ENCODE measurements at regions not wholly inside any gene's neighbourhood (a gene's known extent, or its start where the extent isn't known, plus 50 kb on each side); places are given as distances from the start of the nearest gene placed in this dataset.

DNA sequence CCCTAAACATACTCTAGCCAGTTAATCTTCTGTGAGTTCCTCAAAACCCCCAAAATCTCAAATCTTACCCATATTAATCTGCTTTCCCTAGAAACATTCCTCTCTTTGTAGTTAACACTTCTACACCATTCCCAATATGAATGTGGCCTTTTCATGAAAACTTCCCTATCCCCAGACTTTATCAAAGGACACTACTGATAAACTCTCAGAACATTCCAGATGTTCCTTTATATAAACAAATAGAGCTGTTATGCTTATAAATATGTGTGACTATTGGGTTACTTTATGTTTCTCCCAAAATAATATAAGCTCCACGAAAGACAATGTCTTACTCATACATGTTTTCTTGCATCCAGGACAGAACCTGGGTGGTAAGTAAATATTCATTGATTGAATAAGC, 205.4 kb upstream of the NFIA start:
- WGBS (ENCODE audit: extremely low coverage, insufficient read length, low lambda C conversion rate): no CpG with 5 or more reads among the region's 1 CpG
- H4K91ac ChIP-seq (ENCODE audit: insufficient read length, low read depth, low read length): no peak overlapping the region
- Mint-ChIP-seq H3K36me3 (ENCODE audit: insufficient read depth in 1 of 3, low read depth in 3 of 3) (no peaks in the 10 kb centered on the region; a peak in 1 of 7 replicates), H3K9me3 (no peaks in the 10 kb centered on the region), H3K4me3 (no peak overlapping the region), H3K4me1 (peaks cover 0 to 6% of the 10 kb centered on the region in 2 experiments; a peak in 1 of 4 replicates), H3K27me3 (ENCODE audit: low read depth) (no peaks in the 10 kb centered on the region), H3K27ac (no peak overlapping the region)
- H3K23ac ChIP-seq (ENCODE audit: insufficient read length, low read depth, low read length): no peak overlapping the region
- H3K56ac ChIP-seq (ENCODE audit: insufficient read length, low read depth, low read length): no peak overlapping the region
- H3K4me1 ChIP-seq (ENCODE audit: insufficient read depth, low read length): no peaks in the 10 kb centered on the region
- H2BK12ac ChIP-seq (ENCODE audit: insufficient read length, low read depth, low read length): no peak overlapping the region
- no peak overlapping the region for H3K18ac ChIP-seq (ENCODE audit: insufficient read length, low read depth, low read length)
- H3K79me1 ChIP-seq (ENCODE audit: insufficient read depth, low read depth, low read length, poor library complexity, severe bottlenecking): no peaks in the 10 kb centered on the region
- no peak overlapping the region for H3K9ac ChIP-seq (ENCODE audit: extremely low read depth, insufficient read length, low read length)
- no peak overlapping the region for H2BK5ac ChIP-seq (ENCODE audit: insufficient read length, low read length)
- no peak overlapping the region for H3T11ph ChIP-seq (ENCODE audit: low read length)
- no peak overlapping the region for H3K14ac ChIP-seq (ENCODE audit: insufficient read depth, low read length)
- no peaks in the 10 kb centered on the region for H3K23me2 ChIP-seq (ENCODE audit: insufficient read length, low read depth, low read length, poor library complexity, severe bottlenecking)
- no peaks in the 10 kb centered on the region for H3K27me3 ChIP-seq (ENCODE audit: insufficient read depth, low read length)
- H2BK120ac ChIP-seq (ENCODE audit: low read depth, low read length, poor library complexity, severe bottlenecking): no peak overlapping the region
- TF ChIP-seq CTCF (conservative IDR thresholded peaks at IDR 0.05): no peak
- no peak overlapping the region for H2AFZ ChIP-seq (ENCODE audit: low read length)
- no peak overlapping the region for H3K27ac ChIP-seq (ENCODE audit: insufficient read length, low read depth, low read length)
- no peaks in the 10 kb centered on the region for H4K20me1 ChIP-seq (ENCODE audit: control insufficient read depth, insufficient read depth, insufficient read length)
- no peak overlapping the region for H4K5ac ChIP-seq (ENCODE audit: insufficient read length, low read depth, low read length)
- H2BK20ac ChIP-seq (ENCODE audit: low read depth, low read length, poor library complexity, severe bottlenecking): no peak overlapping the region
- H2AK5ac ChIP-seq (ENCODE audit: insufficient read length, low read length): no peak overlapping the region
- no peaks in the 10 kb centered on the region for H3K9me3 ChIP-seq (ENCODE audit: control insufficient read depth, low read depth, low read length)
- H3K4ac ChIP-seq (ENCODE audit: low read depth, low read length): no peak overlapping the region
- H4K8ac ChIP-seq (replicated peaks; ENCODE audit: insufficient read length, low read depth, low read length): no peak overlapping the region
- no peak overlapping the region for H2BK15ac ChIP-seq (ENCODE audit: low read depth, low read length)
- no peak overlapping the region for H3K4me2 ChIP-seq (ENCODE audit: insufficient read depth, insufficient read length, low read length)
- no peak for DNase-seq
- no peaks in the 10 kb centered on the region for H3K79me2 ChIP-seq (ENCODE audit: insufficient read depth, low read length)
